IMR-90 (cell line): ENCODE measurements at regions not wholly inside any gene's neighbourhood (a gene's known extent, or its start where the extent isn't known, plus 50 kb on each side); places are given as distances from the start of the nearest gene placed in this dataset.

Experiments used
- ATAC-seq: fragments of 200-7000 bp; cut with Tn5 transposase; 2 replicates; pipeline ENCODE4 v1.9.1; 2020; ENCODE audit warnings: low read depth, mild to moderate bottlenecking, moderate library complexity
- BruUV-seq: library from RNA; stranded (reverse); fragments of 400-500 nt; replicated peaks from 2 replicates; lab custom pipeline; 2021; lab: Mats Ljungman, UMichigan
- CTCF ChIA-PET: fragments of 300-600 bp; formaldehyde crosslinking; extraction: SDS; loops from one replicate; lab custom pipeline; 2021; ENCODE audit warnings: antibody characterized with exemption; lab: Yijun Ruan, JAX
- POLR2A ChIA-PET: fragments of 300-600 bp; sonication (Branson Sonifier 250); formaldehyde crosslinking; loops from one replicate; lab custom pipeline; 2022; ENCODE audit warnings: antibody characterized with exemption; ENCODE audit not compliant: unreplicated experiment; lab: Charles Lee
- DNase-seq: peaks from one replicate; pipeline ENCODE4 v3.0.0; 2013
- H2AFZ ChIP-seq: replicated peaks from 2 replicates; pipeline ENCODE3; 2013; ENCODE audit warnings: low read length, mild to moderate bottlenecking; ENCODE audit not compliant: poor library complexity
- H2AK5ac ChIP-seq: 2 replicates; pipeline ENCODE4 v1.6.1; 2013; ENCODE audit warnings: low read depth, low read length, inconsistent platforms
- H2AK9ac ChIP-seq: replicated peaks from 2 replicates; pipeline ENCODE3; 2013; ENCODE audit warnings: mild to moderate bottlenecking, low read depth, low read length, moderate library complexity; ENCODE audit not compliant: poor library complexity
- H2BK120ac ChIP-seq: 2 replicates; pipeline ENCODE4 v1.6.1; 2013; ENCODE audit warnings: low read depth, low read length, inconsistent platforms
- H2BK15ac ChIP-seq: 3 replicates; pipeline ENCODE4 v1.6.1; 2013; ENCODE audit warnings: low read depth, low read length, inconsistent platforms
- H2BK20ac ChIP-seq: 2 replicates; pipeline ENCODE4 v1.6.1; 2013; ENCODE audit warnings: low read depth, mild to moderate bottlenecking, inconsistent platforms, low read length, moderate library complexity
- H2BK5ac ChIP-seq: 2 replicates; pipeline ENCODE4 v1.6.1; 2013; ENCODE audit warnings: mild to moderate bottlenecking, low read depth, low read length, inconsistent platforms; ENCODE audit not compliant: poor library complexity, severe bottlenecking
- H3K14ac ChIP-seq: replicated peaks from 2 replicates; pipeline ENCODE4 v1.6.1; 2013; ENCODE audit warnings: low read depth, low read length, inconsistent platforms
- H3K18ac ChIP-seq: 2 replicates; pipeline ENCODE4 v1.6.1; 2013; ENCODE audit warnings: low read depth, low read length, control low read depth
- H3K23ac ChIP-seq: 2 replicates; pipeline ENCODE4 v1.6.1; 2013; ENCODE audit warnings: low read depth, low read length, inconsistent platforms
- H3K27ac ChIP-seq: 2 replicates; pipeline ENCODE4 v1.5.1; 2013; ENCODE audit warnings: mild to moderate bottlenecking, control low read depth, low read length; ENCODE audit not compliant: insufficient read depth
- H3K27me3 ChIP-seq: 2 replicates; pipeline ENCODE4 v1.6.1; 2013; ENCODE audit warnings: low read length; ENCODE audit not compliant: control insufficient read depth, insufficient read depth
- H3K36me3 ChIP-seq: 2 replicates; pipeline ENCODE4 v1.6.1; 2013; ENCODE audit warnings: low read length, mixed read lengths; ENCODE audit not compliant: control insufficient read depth, insufficient read depth
- H3K4ac ChIP-seq: 2 replicates; pipeline ENCODE4 v1.6.1; 2013; ENCODE audit warnings: low read depth, low read length, inconsistent platforms
- H3K4me1 ChIP-seq: 2 replicates; pipeline ENCODE4 v1.6.1; 2013; ENCODE audit warnings: low read length, mixed read lengths; ENCODE audit not compliant: control insufficient read depth, insufficient read depth
- H3K4me2 ChIP-seq: 2 replicates; pipeline ENCODE4 v1.6.1; 2013; ENCODE audit warnings: low read depth, mild to moderate bottlenecking, control low read depth, low read length, moderate library complexity
- H3K4me3 ChIP-seq: 2 replicates; pipeline ENCODE4 v1.5.1; 2013; ENCODE audit warnings: low read depth, mild to moderate bottlenecking, control low read depth, low read length, moderate library complexity; ENCODE audit not compliant: insufficient read depth
- H3K56ac ChIP-seq: 2 replicates; pipeline ENCODE4 v1.6.1; 2013; ENCODE audit warnings: low read length, inconsistent platforms; ENCODE audit not compliant: insufficient read depth; ENCODE audit errors: extremely low read depth
- H3K79me1 ChIP-seq, 2 experiments: 2 replicates each; pipeline ENCODE4 v1.6.1; 2013; ENCODE audit warnings: low read length in 2 of 2, inconsistent platforms in 1 of 2, low read depth in 1 of 2
- H3K9ac ChIP-seq: 2 replicates; pipeline ENCODE4 v1.6.1; 2013; ENCODE audit warnings: low read depth, low read length, control low read depth
- H3K9me1 ChIP-seq: 2 replicates; pipeline ENCODE4 v1.6.1; 2013; ENCODE audit warnings: low read length, inconsistent platforms; ENCODE audit not compliant: insufficient read depth
- H3K9me3 ChIP-seq: 2 replicates; pipeline ENCODE4 v1.6.1; 2013; ENCODE audit warnings: low read length; ENCODE audit not compliant: control insufficient read depth, insufficient read depth
- H4K20me1 ChIP-seq: 2 replicates; pipeline ENCODE4 v1.6.1; 2013; ENCODE audit warnings: low read length, inconsistent platforms; ENCODE audit not compliant: insufficient read depth
- H4K5ac ChIP-seq: 2 replicates; pipeline ENCODE4 v1.6.1; 2013; ENCODE audit warnings: mild to moderate bottlenecking, low read depth, low read length, control low read depth
- H4K8ac ChIP-seq, 2 experiments: 2 replicates each; pipeline ENCODE4 v1.6.1; 2013; ENCODE audit warnings: low read depth in 2 of 2, low read length in 2 of 2, control low read depth in 1 of 2, inconsistent platforms in 1 of 2
- H4K91ac ChIP-seq: 2 replicates; pipeline ENCODE4 v1.6.1; 2013; ENCODE audit warnings: low read depth, low read length, inconsistent platforms; ENCODE audit not compliant: insufficient read depth
- BHLHE40 ChIP-seq: fragments of 150-350 bp; IDR thresholded peaks from 2 replicates; pipeline ENCODE4 v1.6.1; 2016; ENCODE audit warnings: mild to moderate bottlenecking, low read depth, low read length
- CHD1 ChIP-seq: IDR thresholded peaks from 2 replicates; pipeline ENCODE4 v1.6.1; 2012; ENCODE audit warnings: low read depth, low read length, improper control_type of control experiment
- MAFK ChIP-seq: IDR thresholded peaks from 2 replicates; pipeline ENCODE4 v1.6.1; 2012; ENCODE audit warnings: low read depth, low read length, improper control_type of control experiment
- MAZ ChIP-seq: IDR thresholded peaks from 2 replicates; pipeline ENCODE4 v1.6.1; 2012; ENCODE audit warnings: low read depth, mild to moderate bottlenecking, low read length, improper control_type of control experiment, moderate library complexity, borderline replicate concordance
- MXI1 ChIP-seq: IDR thresholded peaks from 2 replicates; pipeline ENCODE4 v1.6.1; 2012; ENCODE audit warnings: low read depth, mild to moderate bottlenecking, low read length, moderate library complexity, borderline replicate concordance
- RCOR1 ChIP-seq: IDR thresholded peaks from 2 replicates; pipeline ENCODE4 v1.6.1; 2012; ENCODE audit warnings: mild to moderate bottlenecking, low read length, improper control_type of control experiment; ENCODE audit not compliant: insufficient replicate concordance
- RFX5 ChIP-seq: IDR thresholded peaks from 2 replicates; pipeline ENCODE4 v1.8.0; 2012; ENCODE audit warnings: low read depth, mild to moderate bottlenecking, low read length, moderate library complexity
- SMC3 ChIP-seq: fragments of 150-350 bp; IDR thresholded peaks from 2 replicates; pipeline ENCODE4 v1.6.1; 2016; ENCODE audit warnings: low read depth, mild to moderate bottlenecking, antibody characterized with exemption, low read length, moderate library complexity
- WGBS, 2 experiments: methylation state at CpG; one replicate each; pipeline versions ENCODE4 v1.1.5 to v1.1.7; 2013; ENCODE audit warnings: missing lambda C conversion rate in 2 of 2; ENCODE audit not compliant: insufficient read length in 1 of 2; ENCODE audit errors: extremely low coverage in 2 of 2; 5-methylcytosine and 5-hydroxymethylcytosine counted together
- dilution Hi-C: fragments of 300-500 bp; cut with HindIII; formaldehyde crosslinking; loops from one replicate; pipeline ENCODE4 v1.14.3; 2018; ENCODE audit warnings: low sequenced_read_pairs; ENCODE audit not compliant: unreplicated experiment
- in situ Hi-C: fragments of 300-500 bp; cut with MboI; formaldehyde crosslinking; loops from 3 replicates; pipeline ENCODE4 v1.14.3; 2019; ENCODE audit warnings: low sequenced_read_pairs, inconsistent platforms, mixed read lengths
- intact Hi-C: fragments of 100-400 bp; cut with micrococcal nuclease; formaldehyde crosslinking; loops from 2 replicates; pipeline ENCODE4 v1.10.0; 2022
- TF ChIP-seq, protein P1 (sequence below): fragments of 150-350 bp; IDR thresholded peaks from 2 replicates; pipeline ENCODE4 v1.6.1; 2016; ENCODE audit warnings: low read depth, mild to moderate bottlenecking, low read length, moderate library complexity, borderline replicate concordance
- TF ChIP-seq, protein P2 (sequence below): conservative IDR thresholded peaks from 2 replicates; pipeline ENCODE4 v1.5.1; 2012; ENCODE audit warnings: mild to moderate bottlenecking, low read depth, low read length, improper control_type of control experiment

DNA sequence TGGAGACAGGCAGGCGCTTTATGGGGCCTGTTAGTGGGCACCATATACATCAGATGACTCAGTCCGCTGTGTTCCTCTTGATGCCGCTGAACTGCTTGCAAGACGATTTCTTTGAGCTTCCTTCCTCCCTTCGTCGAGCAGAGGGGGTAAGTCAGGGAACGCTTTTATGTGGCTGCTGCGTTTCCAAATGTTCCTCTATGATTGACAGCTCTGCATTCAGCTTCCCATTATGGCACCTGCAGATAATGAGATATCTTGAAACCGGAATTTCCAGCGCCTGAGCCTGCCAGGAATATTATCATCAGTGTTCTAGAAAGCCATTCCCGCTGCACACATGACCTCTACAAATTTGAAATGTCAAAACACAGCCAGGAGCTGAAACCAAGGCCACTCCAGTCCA, 257.0 kb downstream of the TSHZ3 start:
- Histone ChIP-seq H3K4ac (no peak overlapping the region), H2AK5ac (no peak overlapping the region), H2BK120ac (no peak overlapping the region), H2AK9ac (no peak overlapping the region), H3K9me1 (no peaks in the 10 kb centered on the region), H4K5ac (no peak overlapping the region), H3K36me3 (no peaks in the 10 kb centered on the region), H2BK5ac (no peak overlapping the region), H3K18ac (no peak overlapping the region), H4K8ac (no peak overlapping the region), H3K4me3 (no peak overlapping the region), H3K27ac (no peak overlapping the region), H3K27me3 (peaks cover 10% of the 10 kb centered on the region), H4K91ac (no peak overlapping the region), H2AFZ (no peak overlapping the region), H3K4me2 (no peak overlapping the region), H3K23ac (no peak overlapping the region), H2BK20ac (no peak overlapping the region), H3K79me1 (no peaks in the 10 kb centered on the region), H3K14ac (no peak overlapping the region), H3K56ac (no peak overlapping the region), H2BK15ac (no peak overlapping the region), H3K9ac (no peak overlapping the region), H4K20me1 (no peaks in the 10 kb centered on the region), H3K9me3 (no peaks in the 10 kb centered on the region), H3K4me1 (no peaks in the 10 kb centered on the region)
- ATAC-seq (no peak), DNase-seq (no peak)
- CTCF ChIA-PET, result no interaction called here
- 86% methylated on average over 4 of the region's 11 CpGs; no CpG with 5 or more reads in 1 of the 2 experiments for WGBS, 2 experiments
- dilution Hi-C loops (no loop called here), intact Hi-C loops (no loop called here), in situ Hi-C loops (no loop called here)
- TF ChIP-seq BHLHE40 (no peak), MAFK (no peak), SMC3 (no peak), MXI1 (no peak), MAZ (no peak), RFX5 (no peak), CHD1 (no peak), RCOR1 (no peak)
- TF ChIP-seq, protein P1, sequence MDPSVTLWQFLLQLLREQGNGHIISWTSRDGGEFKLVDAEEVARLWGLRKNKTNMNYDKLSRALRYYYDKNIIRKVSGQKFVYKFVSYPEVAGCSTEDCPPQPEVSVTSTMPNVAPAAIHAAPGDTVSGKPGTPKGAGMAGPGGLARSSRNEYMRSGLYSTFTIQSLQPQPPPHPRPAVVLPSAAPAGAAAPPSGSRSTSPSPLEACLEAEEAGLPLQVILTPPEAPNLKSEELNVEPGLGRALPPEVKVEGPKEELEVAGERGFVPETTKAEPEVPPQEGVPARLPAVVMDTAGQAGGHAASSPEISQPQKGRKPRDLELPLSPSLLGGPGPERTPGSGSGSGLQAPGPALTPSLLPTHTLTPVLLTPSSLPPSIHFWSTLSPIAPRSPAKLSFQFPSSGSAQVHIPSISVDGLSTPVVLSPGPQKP, result no peak
- TF ChIP-seq, protein P2, sequence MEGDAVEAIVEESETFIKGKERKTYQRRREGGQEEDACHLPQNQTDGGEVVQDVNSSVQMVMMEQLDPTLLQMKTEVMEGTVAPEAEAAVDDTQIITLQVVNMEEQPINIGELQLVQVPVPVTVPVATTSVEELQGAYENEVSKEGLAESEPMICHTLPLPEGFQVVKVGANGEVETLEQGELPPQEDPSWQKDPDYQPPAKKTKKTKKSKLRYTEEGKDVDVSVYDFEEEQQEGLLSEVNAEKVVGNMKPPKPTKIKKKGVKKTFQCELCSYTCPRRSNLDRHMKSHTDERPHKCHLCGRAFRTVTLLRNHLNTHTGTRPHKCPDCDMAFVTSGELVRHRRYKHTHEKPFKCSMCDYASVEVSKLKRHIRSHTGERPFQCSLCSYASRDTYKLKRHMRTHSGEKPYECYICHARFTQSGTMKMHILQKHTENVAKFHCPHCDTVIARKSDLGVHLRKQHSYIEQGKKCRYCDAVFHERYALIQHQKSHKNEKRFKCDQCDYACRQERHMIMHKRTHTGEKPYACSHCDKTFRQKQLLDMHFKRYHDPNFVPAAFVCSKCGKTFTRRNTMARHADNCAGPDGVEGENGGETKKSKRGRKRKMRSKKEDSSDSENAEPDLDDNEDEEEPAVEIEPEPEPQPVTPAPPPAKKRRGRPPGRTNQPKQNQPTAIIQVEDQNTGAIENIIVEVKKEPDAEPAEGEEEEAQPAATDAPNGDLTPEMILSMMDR, result no peak
- POLR2A ChIA-PET, result no interaction called here
- BruUV-seq, result no TSS peak
